HCT116 (cell line): ENCODE measurements at regions not wholly inside any gene's neighbourhood (a gene's known extent, or its start where the extent isn't known, plus 50 kb on each side); places are given as distances from the start of the nearest gene placed in this dataset.

Experiments
- ATAC-seq: fragments of 200-7000 bp; cut with Tn5 transposase; 2 replicates; pipeline ENCODE4 v1.9.1; 2020; ENCODE audit warnings: mild to moderate bottlenecking, moderate library complexity
- BruUV-seq: library from RNA; stranded (reverse); fragments of 400-500 nt; replicated peaks from 2 replicates; lab custom pipeline; 2021; lab: Mats Ljungman, UMichigan
- CTCF ChIA-PET: fragments of 300-600 bp; sonication (Branson Sonifier 250); formaldehyde crosslinking; loops from one replicate; lab custom pipeline; 2021; ENCODE audit warnings: antibody characterized with exemption; lab: Charles Lee
- POLR2A ChIA-PET: fragments of 300-600, 350-600 bp; sonication (Branson Sonifier 250); formaldehyde crosslinking; loops from one replicate; lab custom pipeline; 2021; ENCODE audit warnings: antibody characterized with exemption; lab: Charles Lee
- RAD21 ChIA-PET, 2 experiments: fragments of 300-600 bp; sonication (Branson Sonifier 250); formaldehyde crosslinking; loops; one replicate each; lab custom pipeline; 2023; ENCODE audit warnings: low total read pairs in 2 of 2; ENCODE audit not compliant: uncharacterized antibody in 2 of 2, unreplicated experiment in 2 of 2, low non-redundant PET in 1 of 2; lab: Charles Lee
- DNase-seq: peaks from one replicate; pipeline ENCODE4 v3.0.0-alpha.2; 2010; ENCODE audit warnings: low read depth, low spot score
- H2AFZ ChIP-seq: fragments of 200-600 bp; shearing (Covaris generic), sonication (generic); 2 replicates; pipeline ENCODE4 v1.6.1; 2017; ENCODE audit warnings: low read depth, mixed run types, mixed read lengths, antibody characterized with exemption, low read length; ENCODE audit not compliant: poor library complexity, severe bottlenecking
- H3K27ac ChIP-seq: 2 replicates; pipeline ENCODE4 v1.5.1; 2012; ENCODE audit warnings: low read depth, low read length
- H3K27me3 ChIP-seq: fragments of 200-600 bp; sonication (generic); 2 replicates; pipeline ENCODE4 v1.6.1; 2016; ENCODE audit warnings: mixed run types, low read length, mixed read lengths; ENCODE audit not compliant: insufficient read depth
- H3K36me3 ChIP-seq, 2 experiments: fragments of 200-500 bp in 1 of 2; fragments of 200-600 bp in 1 of 2; sonication (Bioruptor generic) in 1 of 2; sonication (generic) in 1 of 2; 2 replicates each; pipeline versions ENCODE4 v1.5.1 to v1.6.1; 2014 to 2016; ENCODE audit warnings: low read length in 2 of 2, inconsistent platforms in 1 of 2, mixed read lengths in 1 of 2, mixed run types in 1 of 2; ENCODE audit not compliant: insufficient read depth in 2 of 2, control insufficient read depth in 1 of 2
- H3K4me1 ChIP-seq, 2 experiments: fragments of 200-600 bp in 1 of 2; sonication (generic) in 1 of 2; 2 replicates each; pipeline versions ENCODE4 v1.5.1 to v1.6.1; 2012 to 2017; ENCODE audit warnings: low read length in 2 of 2, inconsistent platforms in 1 of 2, mild to moderate bottlenecking in 1 of 2, mixed read lengths in 1 of 2, mixed run types in 1 of 2, moderate library complexity in 1 of 2; ENCODE audit not compliant: insufficient read depth in 2 of 2, control insufficient read depth in 1 of 2
- H3K4me2 ChIP-seq: fragments of 200-600 bp; sonication (generic); 2 replicates; pipeline ENCODE4 v1.6.1; 2017; ENCODE audit warnings: mixed run types, low read length, mixed read lengths
- H3K4me3 ChIP-seq, 2 experiments: fragments of 200-600 bp in 1 of 2; sonication (generic) in 1 of 2; replicated peaks in 1 of 2; 2 replicates each; pipeline ENCODE4 v1.5.1; 2011 to 2016; ENCODE audit warnings: low read length in 2 of 2, control low read depth in 1 of 2, low read depth in 1 of 2, mild to moderate bottlenecking in 1 of 2, mixed read lengths in 1 of 2, mixed run types in 1 of 2
- H3K79me2 ChIP-seq: fragments of 200-600 bp; sonication (generic); 2 replicates; pipeline ENCODE4 v1.6.1; 2017; ENCODE audit warnings: mild to moderate bottlenecking, mixed run types, low read length, moderate library complexity, mixed read lengths; ENCODE audit not compliant: insufficient read depth
- H3K9ac ChIP-seq: fragments of 200-600 bp; sonication (generic); 2 replicates; pipeline ENCODE4 v1.6.1; 2016; ENCODE audit warnings: low read length, mixed read lengths
- H3K9me2 ChIP-seq: fragments of 200-600 bp; sonication (generic), shearing (Covaris generic); 2 replicates; pipeline ENCODE4 v1.6.1; 2017; ENCODE audit warnings: mixed run types, mild to moderate bottlenecking, moderate library complexity; ENCODE audit not compliant: insufficient read depth
- H3K9me3 ChIP-seq, 2 experiments: fragments of 200-500 bp in 1 of 2; fragments of 200-600 bp in 1 of 2; sonication (Bioruptor generic) in 1 of 2; sonication (generic) in 1 of 2; 2 replicates each; pipeline ENCODE4 v1.6.1; 2014 to 2017; ENCODE audit warnings: low read length in 2 of 2, mixed read lengths in 2 of 2, inconsistent platforms in 1 of 2, low read depth in 1 of 2, mild to moderate bottlenecking in 1 of 2, mixed run types in 1 of 2, moderate library complexity in 1 of 2; ENCODE audit not compliant: control insufficient read depth in 1 of 2, insufficient read depth in 1 of 2
- H4K20me1 ChIP-seq: fragments of 200-600 bp; sonication (generic), shearing (Covaris generic); 2 replicates; pipeline ENCODE4 v1.6.1; 2017; ENCODE audit warnings: mixed run types, mild to moderate bottlenecking, moderate library complexity; ENCODE audit not compliant: insufficient read depth
- CBX3 ChIP-seq: IDR thresholded peaks from 2 replicates; pipeline ENCODE4 v1.6.1; 2012; ENCODE audit warnings: low read depth
- EZH2 ChIP-seq: fragments of 200-600 bp; sonication (generic); IDR thresholded peaks from 2 replicates; pipeline ENCODE4 v1.6.1; 2017; ENCODE audit warnings: antibody characterized with exemption, mixed run types
- JUND ChIP-seq: IDR thresholded peaks from 2 replicates; pipeline ENCODE4 v1.6.1; 2012
- POLR2A ChIP-seq: IDR thresholded peaks from 2 replicates; pipeline ENCODE4 v1.7.0; 2011; ENCODE audit warnings: borderline replicate concordance; ENCODE audit not compliant: insufficient read depth, insufficient read length; ENCODE audit errors: extremely low read depth
- POLR2AphosphoS5 ChIP-seq: IDR thresholded peaks from 2 replicates; pipeline ENCODE4 v1.6.1; 2011; ENCODE audit warnings: mild to moderate bottlenecking, low read depth, low read length, moderate library complexity
- TCF7L2 ChIP-seq: IDR thresholded peaks from 2 replicates; pipeline ENCODE4 v1.7.0; 2011; ENCODE audit warnings: borderline replicate concordance, inconsistent platforms; ENCODE audit not compliant: insufficient read depth, insufficient read length; ENCODE audit errors: extremely low read depth
- YY1 ChIP-seq: IDR thresholded peaks from 2 replicates; pipeline ENCODE4 v1.6.1; 2011; ENCODE audit warnings: low read length, low read depth, moderate library complexity, mild to moderate bottlenecking; ENCODE audit not compliant: insufficient replicate concordance; ENCODE audit errors: extremely low read depth
- ZFX ChIP-seq: fragments of 450-650 bp; IDR thresholded peaks from 2 replicates; pipeline ENCODE4 v1.6.1; 2017
- intact Hi-C: fragments of 100-400 bp; cut with micrococcal nuclease; formaldehyde crosslinking; loops from 2 replicates; pipeline ENCODE4 v1.10.0; 2022
- TF ChIP-seq, protein P1 (sequence below): IDR thresholded peaks from 2 replicates; pipeline ENCODE4 v1.6.1; 2012; ENCODE audit warnings: low read depth

DNA sequence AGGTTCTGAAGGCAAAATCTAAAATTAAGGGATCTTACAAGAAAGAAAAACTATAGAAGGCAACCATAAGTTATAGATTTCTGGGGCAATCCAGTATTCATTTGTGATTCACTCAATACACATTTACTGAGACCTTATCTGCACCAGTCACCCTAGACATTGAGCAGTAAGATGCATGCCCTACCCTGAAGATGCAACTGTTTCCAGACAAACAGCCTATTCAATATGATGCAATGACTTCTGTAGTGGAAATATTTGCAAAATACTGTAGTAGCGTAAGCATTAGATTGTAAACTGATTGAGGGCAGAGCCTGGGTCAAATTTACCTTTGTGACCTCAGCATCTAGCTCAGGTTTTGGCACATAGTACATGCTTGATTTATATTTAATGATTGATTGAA lies 256.2 kb upstream of the ACTBL2 start:
- TF ChIP-seq EZH2, result no peak
- TF ChIP-seq TCF7L2, result no peak
- TF ChIP-seq POLR2A, result no peak
- TF ChIP-seq, protein P1, sequence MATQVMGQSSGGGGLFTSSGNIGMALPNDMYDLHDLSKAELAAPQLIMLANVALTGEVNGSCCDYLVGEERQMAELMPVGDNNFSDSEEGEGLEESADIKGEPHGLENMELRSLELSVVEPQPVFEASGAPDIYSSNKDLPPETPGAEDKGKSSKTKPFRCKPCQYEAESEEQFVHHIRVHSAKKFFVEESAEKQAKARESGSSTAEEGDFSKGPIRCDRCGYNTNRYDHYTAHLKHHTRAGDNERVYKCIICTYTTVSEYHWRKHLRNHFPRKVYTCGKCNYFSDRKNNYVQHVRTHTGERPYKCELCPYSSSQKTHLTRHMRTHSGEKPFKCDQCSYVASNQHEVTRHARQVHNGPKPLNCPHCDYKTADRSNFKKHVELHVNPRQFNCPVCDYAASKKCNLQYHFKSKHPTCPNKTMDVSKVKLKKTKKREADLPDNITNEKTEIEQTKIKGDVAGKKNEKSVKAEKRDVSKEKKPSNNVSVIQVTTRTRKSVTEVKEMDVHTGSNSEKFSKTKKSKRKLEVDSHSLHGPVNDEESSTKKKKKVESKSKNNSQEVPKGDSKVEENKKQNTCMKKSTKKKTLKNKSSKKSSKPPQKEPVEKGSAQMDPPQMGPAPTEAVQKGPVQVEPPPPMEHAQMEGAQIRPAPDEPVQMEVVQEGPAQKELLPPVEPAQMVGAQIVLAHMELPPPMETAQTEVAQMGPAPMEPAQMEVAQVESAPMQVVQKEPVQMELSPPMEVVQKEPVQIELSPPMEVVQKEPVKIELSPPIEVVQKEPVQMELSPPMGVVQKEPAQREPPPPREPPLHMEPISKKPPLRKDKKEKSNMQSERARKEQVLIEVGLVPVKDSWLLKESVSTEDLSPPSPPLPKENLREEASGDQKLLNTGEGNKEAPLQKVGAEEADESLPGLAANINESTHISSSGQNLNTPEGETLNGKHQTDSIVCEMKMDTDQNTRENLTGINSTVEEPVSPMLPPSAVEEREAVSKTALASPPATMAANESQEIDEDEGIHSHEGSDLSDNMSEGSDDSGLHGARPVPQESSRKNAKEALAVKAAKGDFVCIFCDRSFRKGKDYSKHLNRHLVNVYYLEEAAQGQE, result no peak
- intact Hi-C loops, result no loop called here
- Histone ChIP-seq H2AFZ (no peak overlapping the region), H3K9me2 (no peaks in the 10 kb centered on the region), H3K4me1 (peaks cover 27 to 52% of the 10 kb centered on the region in 2 experiments), H3K9ac (no peak overlapping the region), H3K79me2 (no peaks in the 10 kb centered on the region), H3K27me3 (no peaks in the 10 kb centered on the region), H3K9me3 (no peaks in the 10 kb centered on the region), H3K4me3 (no peak overlapping the region), H3K4me2 (no peak overlapping the region), H3K27ac (no peak overlapping the region), H3K36me3 (no peaks in the 10 kb centered on the region), H4K20me1 (no peaks in the 10 kb centered on the region)
- no TSS peak for BruUV-seq
- ATAC-seq, result no peak
- no peak for DNase-seq
- ChIA-PET CTCF (no interaction called here), POLR2A (no interaction called here), RAD21 (no interaction called here)

GRCh38 chr5:57738301-57738700 lies 255.7 kb upstream of the ACTBL2 start:
- no peak for DNase-seq
- POLR2A ChIA-PET, result no interaction called here
- no peaks in the 10 kb centered on the region for H3K36me3 ChIP-seq
- H2AFZ ChIP-seq, result no peak overlapping the region
- no peak overlapping the region for H3K4me2 ChIP-seq
- no peak overlapping the region for H3K4me3 ChIP-seq
- CTCF ChIA-PET, result no interaction called here
- RAD21 ChIA-PET, result no interaction called here
- no peak overlapping the region for H3K9ac ChIP-seq
- no peak for TF ChIP-seq CBX3
- TF ChIP-seq ZFX, result no peak
- no peak for TF ChIP-seq YY1
- no peak for TF ChIP-seq TCF7L2
- no peak for TF ChIP-seq POLR2AphosphoS5
- no peak for TF ChIP-seq JUND
- intact Hi-C loops, result no loop called here
- H3K27me3 ChIP-seq, result no peaks in the 10 kb centered on the region
- H3K9me3 ChIP-seq, result no peaks in the 10 kb centered on the region
- no peaks in the 10 kb centered on the region for H4K20me1 ChIP-seq
- peaks cover 27 to 56% of the 10 kb centered on the region in 2 experiments for H3K4me1 ChIP-seq
- H3K79me2 ChIP-seq, result no peaks in the 10 kb centered on the region
- H3K27ac ChIP-seq, result no peak overlapping the region
- BruUV-seq, result no TSS peak
- ATAC-seq, result no peak
- no peaks in the 10 kb centered on the region for H3K9me2 ChIP-seq
